ENCODE measurements at regions not wholly inside any gene's neighbourhood (a gene's known extent, or its start where the extent isn't known, plus 50 kb on each side); places are given as distances from the start of the nearest gene placed in this dataset.
"Not testable (repeated sequence)": the region's sequence is repeated elsewhere in the genome, so short reads cannot be mapped to it uniquely, and the experiment has no call there.

DNA sequence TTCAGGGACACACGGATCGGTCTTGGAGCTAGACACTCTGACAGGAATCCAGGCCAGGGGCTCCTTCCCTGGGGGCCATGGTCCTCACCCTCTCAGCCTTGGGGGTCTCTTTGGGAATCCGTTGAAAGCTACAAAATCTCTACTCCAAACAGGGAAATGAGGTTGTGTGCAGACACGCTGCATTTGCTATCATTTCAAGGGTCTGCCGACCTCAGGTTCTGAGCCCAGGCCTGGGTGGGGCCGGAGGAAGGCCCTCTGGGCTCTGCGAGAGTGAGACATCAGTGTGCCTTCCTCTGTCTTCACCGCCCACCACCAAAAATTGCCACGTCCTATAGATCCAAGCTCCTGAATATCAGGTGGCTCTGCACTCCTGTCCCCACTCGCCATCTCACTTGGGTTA, 74.4 kb upstream of the FGF3 start:
- Histone ChIP-seq H3K36me3 (ENCODE audit: control insufficient read depth, insufficient read depth, low read length) (no peaks in the 10 kb centered on the region), H3K9me3 (ENCODE audit: control insufficient read depth, insufficient read depth, low read length) (no peaks in the 10 kb centered on the region), H3K27me3 (ENCODE audit: control insufficient read depth, insufficient read depth, low read length) (peaks cover 11% of the 10 kb centered on the region), H3K27ac (ENCODE audit: low read depth, low read length) (no peak overlapping the region), H3K4me3 (ENCODE audit: low read depth, low read length) (no peak overlapping the region), H3K4me1 (ENCODE audit: control insufficient read depth, insufficient read depth, low read length) (peaks cover 48% of the 10 kb centered on the region)
- DNase-seq (ENCODE audit: low read depth in 4 of 6, low spot score in 6 of 6): no peak
- 84% methylated on average over 9 of the region's 10 CpGs for WGBS (ENCODE audit: insufficient coverage)

DNA sequence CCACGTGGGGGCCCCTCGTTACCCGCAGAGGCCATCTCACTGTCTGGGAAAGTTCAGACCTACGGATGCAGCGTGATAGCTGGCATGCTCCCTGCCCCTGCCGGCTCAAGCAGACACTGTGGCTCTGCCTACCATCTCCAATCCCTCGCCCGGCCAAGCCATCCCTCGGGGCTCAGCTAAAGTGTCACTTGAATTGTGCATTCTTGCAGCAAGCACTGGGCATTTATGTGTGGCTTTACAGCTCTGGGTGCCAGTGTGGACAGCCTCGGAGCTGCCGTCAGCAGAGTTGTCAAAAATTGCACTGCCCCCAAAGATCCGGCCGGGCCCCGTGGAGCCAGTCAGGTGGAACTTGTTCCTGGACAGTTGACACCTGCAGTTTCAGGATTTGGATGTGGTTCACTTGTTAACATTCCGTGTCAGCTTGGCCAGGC, 75.0 kb upstream of the FGF3 start:
- no peaks in the 10 kb centered on the region for H3K36me3 ChIP-seq (ENCODE audit: control insufficient read depth, insufficient read depth, low read length)
- DNase-seq (ENCODE audit: low read depth in 4 of 6, low spot score in 6 of 6): no peak
- 75% methylated on average over 15 of the region's 15 CpGs for whole genome bisulfite sequencing (ENCODE audit: insufficient coverage)
- peaks cover 46% of the 10 kb centered on the region for H3K4me1 ChIP-seq (ENCODE audit: control insufficient read depth, insufficient read depth, low read length)
- H3K27ac ChIP-seq (ENCODE audit: low read depth, low read length): no peak overlapping the region
- no peak overlapping the region for H3K4me3 ChIP-seq (ENCODE audit: low read depth, low read length)
- no peaks in the 10 kb centered on the region for H3K9me3 ChIP-seq (ENCODE audit: control insufficient read depth, insufficient read depth, low read length)
- peaks cover 10% of the 10 kb centered on the region for H3K27me3 ChIP-seq (ENCODE audit: control insufficient read depth, insufficient read depth, low read length)

- no peak overlapping the region for H3K27ac ChIP-seq (ENCODE audit: low read depth, low read length)
- H3K4me3 ChIP-seq (ENCODE audit: low read depth, low read length): no peak overlapping the region
- DNase-seq (ENCODE audit: low read depth in 4 of 6, low spot score in 6 of 6): no peak
- H3K9me3 ChIP-seq (ENCODE audit: control insufficient read depth, insufficient read depth, low read length): no peaks in the 10 kb centered on the region
- H3K4me1 ChIP-seq (ENCODE audit: control insufficient read depth, insufficient read depth, low read length): peaks cover 41% of the 10 kb centered on the region
- WGBS (ENCODE audit: insufficient coverage): 97% methylated on average over 3 of the region's 8 CpGs
- H3K27me3 ChIP-seq (ENCODE audit: control insufficient read depth, insufficient read depth, low read length): peaks cover 5% of the 10 kb centered on the region
- H3K36me3 ChIP-seq (ENCODE audit: control insufficient read depth, insufficient read depth, low read length): no peaks in the 10 kb centered on the region
Measured at GRCh38 chr11:69894648-69895047, 75.4 kb upstream of the FGF3 start.

DNA sequence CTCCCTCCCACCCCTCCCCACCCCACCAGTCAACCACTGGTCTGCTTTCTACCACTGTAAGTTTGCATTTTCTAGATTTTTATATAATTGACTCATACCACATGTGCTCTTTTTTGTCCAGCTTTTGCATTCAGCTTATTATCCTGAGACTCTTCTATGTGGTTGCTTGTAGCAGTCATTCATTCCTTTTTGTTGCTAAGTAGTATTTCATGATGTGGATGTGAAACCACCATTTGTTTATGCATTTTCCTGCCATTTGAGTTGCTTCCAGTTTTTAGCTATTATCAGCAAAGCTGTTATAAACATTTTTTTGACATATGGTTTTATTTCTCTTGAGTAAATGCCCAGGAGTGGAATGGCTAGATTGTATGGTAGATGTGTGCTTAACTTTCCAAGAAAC, 77.0 kb upstream of the FGF3 start:
- DNase-seq (ENCODE audit: low read depth in 4 of 6, low spot score in 6 of 6): no peak
- Histone ChIP-seq H3K27ac (ENCODE audit: low read depth, low read length) (no peak overlapping the region), H3K4me3 (ENCODE audit: low read depth, low read length) (no peak overlapping the region), H3K9me3 (ENCODE audit: control insufficient read depth, insufficient read depth, low read length) (no peaks in the 10 kb centered on the region), H3K36me3 (ENCODE audit: control insufficient read depth, insufficient read depth, low read length) (no peaks in the 10 kb centered on the region), H3K4me1 (ENCODE audit: control insufficient read depth, insufficient read depth, low read length) (peaks cover 28% of the 10 kb centered on the region), H3K27me3 (ENCODE audit: control insufficient read depth, insufficient read depth, low read length) (no peaks in the 10 kb centered on the region)

DNA sequence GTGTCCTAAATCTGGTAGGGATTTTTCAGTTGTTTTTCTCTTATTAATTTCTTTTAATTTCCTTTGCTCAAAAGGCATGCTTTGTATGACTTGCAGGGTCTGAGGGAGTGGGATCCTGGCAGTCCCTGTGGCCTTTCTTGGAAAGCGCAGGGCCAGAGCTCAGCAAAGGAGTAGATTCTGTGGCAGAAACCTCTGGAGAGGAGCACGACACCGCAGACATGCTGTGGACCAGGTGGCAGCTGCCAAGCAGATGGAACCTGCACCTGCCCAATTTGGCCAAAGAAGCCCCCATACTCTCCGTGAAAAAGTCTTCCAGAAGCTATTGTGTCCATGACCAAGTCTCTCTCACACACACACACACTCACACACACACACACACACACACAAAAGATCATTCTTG, 78.9 kb upstream of the FGF3 start:
- Histone ChIP-seq H3K4me1 (ENCODE audit: control insufficient read depth, insufficient read depth, low read length) (peaks cover 9% of the 10 kb centered on the region), H3K27ac (ENCODE audit: low read depth, low read length) (no peak overlapping the region), H3K36me3 (ENCODE audit: control insufficient read depth, insufficient read depth, low read length) (no peaks in the 10 kb centered on the region), H3K9me3 (ENCODE audit: control insufficient read depth, insufficient read depth, low read length) (no peaks in the 10 kb centered on the region), H3K27me3 (ENCODE audit: control insufficient read depth, insufficient read depth, low read length) (no peaks in the 10 kb centered on the region), H3K4me3 (ENCODE audit: low read depth, low read length) (no peak overlapping the region)
- WGBS (ENCODE audit: insufficient coverage): 72% methylated on average over 4 of the region's 4 CpGs
- no peak for DNase-seq (ENCODE audit: low read depth in 4 of 6, low spot score in 6 of 6)

DNA sequence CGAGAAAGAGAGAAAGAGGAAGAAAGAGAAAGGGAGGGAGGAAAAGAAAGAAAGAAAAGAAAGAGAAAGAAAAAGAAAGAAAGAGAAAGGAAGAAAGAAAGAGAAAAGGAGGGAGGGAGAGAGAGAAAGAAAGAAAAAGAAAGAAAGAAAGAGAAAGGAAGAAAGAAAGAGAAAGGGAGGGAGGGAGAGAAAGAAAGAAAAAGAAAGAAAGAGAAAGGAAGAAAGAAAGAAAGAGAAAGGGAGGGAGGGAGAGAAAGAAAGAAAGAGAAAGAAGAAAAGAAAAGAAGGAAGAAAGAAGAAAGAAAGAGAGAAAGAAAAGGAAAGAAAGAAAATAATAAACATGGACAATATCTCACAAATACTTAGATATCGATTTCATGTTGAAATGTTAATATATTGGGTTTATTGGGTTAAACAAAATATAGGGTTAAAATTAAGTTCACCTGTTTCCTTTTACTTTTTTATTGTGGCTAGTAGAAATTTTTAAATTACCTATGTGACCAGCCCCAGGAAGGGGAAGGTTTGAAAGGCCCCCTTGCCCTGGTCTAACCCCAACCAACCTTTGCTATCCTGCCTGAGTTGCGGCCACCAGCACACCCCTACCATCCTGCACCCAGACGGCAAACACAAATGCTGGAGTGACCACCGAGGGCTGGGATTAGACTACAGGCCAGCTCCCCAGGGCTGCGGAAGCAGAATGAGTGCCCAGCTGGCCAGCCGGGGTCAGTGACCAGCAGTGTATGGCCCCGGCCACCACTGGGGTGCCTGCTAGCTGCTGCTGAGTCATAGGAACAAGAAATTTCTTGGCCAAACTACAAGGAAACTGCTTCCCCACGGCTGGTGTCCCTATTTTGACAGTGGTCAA, 81.0 kb upstream of the FGF3 start:
- 62% methylated on average over 7 of the region's 9 CpGs for WGBS (ENCODE audit: insufficient coverage)
- Histone ChIP-seq H3K4me3 (ENCODE audit: low read depth, low read length) (no peak overlapping the region), H3K27me3 (ENCODE audit: control insufficient read depth, insufficient read depth, low read length) (no peaks in the 10 kb centered on the region), H3K27ac (ENCODE audit: low read depth, low read length) (no peak overlapping the region), H3K4me1 (ENCODE audit: control insufficient read depth, insufficient read depth, low read length) (no peaks in the 10 kb centered on the region), H3K36me3 (ENCODE audit: control insufficient read depth, insufficient read depth, low read length) (no peaks in the 10 kb centered on the region), H3K9me3 (ENCODE audit: control insufficient read depth, insufficient read depth, low read length) (no peaks in the 10 kb centered on the region)
- no peak for DNase-seq (ENCODE audit: low read depth in 4 of 6, low spot score in 6 of 6)

GRCh38 chr11:69900822-69901302, 81.6 kb upstream of the FGF3 start:
- not testable (repeated sequence) for H3K9me3 ChIP-seq (ENCODE audit: control insufficient read depth, insufficient read depth, low read length); H3K27me3 ChIP-seq (ENCODE audit: control insufficient read depth, insufficient read depth, low read length); H3K4me3 ChIP-seq (ENCODE audit: low read depth, low read length); H3K36me3 ChIP-seq (ENCODE audit: control insufficient read depth, insufficient read depth, low read length); DNase-seq (ENCODE audit: low read depth in 4 of 6, low spot score in 6 of 6); H3K27ac ChIP-seq (ENCODE audit: low read depth, low read length); H3K4me1 ChIP-seq (ENCODE audit: control insufficient read depth, insufficient read depth, low read length)
- 100% methylated on average over 2 of the region's 5 CpGs for WGBS (ENCODE audit: insufficient coverage)

- no peak overlapping the region for H3K27ac ChIP-seq (ENCODE audit: low read depth, low read length)
- H3K27me3 ChIP-seq (ENCODE audit: control insufficient read depth, insufficient read depth, low read length): no peaks in the 10 kb centered on the region
- H3K4me1 ChIP-seq (ENCODE audit: control insufficient read depth, insufficient read depth, low read length): no peaks in the 10 kb centered on the region
- WGBS (ENCODE audit: insufficient coverage): 95% methylated on average over 10 of the region's 12 CpGs
- no peaks in the 10 kb centered on the region for H3K36me3 ChIP-seq (ENCODE audit: control insufficient read depth, insufficient read depth, low read length)
- no peak overlapping the region for H3K4me3 ChIP-seq (ENCODE audit: low read depth, low read length)
- no peaks in the 10 kb centered on the region for H3K9me3 ChIP-seq (ENCODE audit: control insufficient read depth, insufficient read depth, low read length)
- no peak for DNase-seq (ENCODE audit: low read depth in 4 of 6, low spot score in 6 of 6)
Measured at GRCh38 chr11:69902337-69902736, 83.1 kb upstream of the FGF3 start.

DNA sequence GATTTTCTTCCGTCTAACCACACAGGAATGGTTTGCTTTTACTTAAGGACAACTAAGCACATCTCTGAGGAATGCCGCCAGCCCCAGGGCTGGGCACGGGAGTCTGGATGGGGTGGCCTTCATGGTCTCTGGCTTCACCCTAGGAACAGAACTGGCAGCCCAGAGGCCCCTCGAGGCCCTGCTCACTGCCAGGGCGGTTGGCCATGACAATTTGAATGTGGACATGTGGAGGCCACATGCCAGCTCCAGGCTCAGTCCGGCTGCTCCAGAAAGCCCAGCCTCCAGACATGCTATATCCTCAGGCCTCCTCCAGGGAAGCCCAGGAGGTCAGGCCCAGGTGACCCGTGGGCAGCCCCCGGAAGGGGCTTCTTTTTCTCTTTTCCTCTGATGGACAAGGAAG, 84.0 kb upstream of the FGF3 start:
- no peak overlapping the region for H3K4me3 ChIP-seq (ENCODE audit: low read depth, low read length)
- DNase-seq (ENCODE audit: low read depth in 4 of 6, low spot score in 6 of 6): no peak
- H3K36me3 ChIP-seq (ENCODE audit: control insufficient read depth, insufficient read depth, low read length): no peaks in the 10 kb centered on the region
- WGBS (ENCODE audit: insufficient coverage): 76% methylated on average over 5 of the region's 8 CpGs
- H3K4me1 ChIP-seq (ENCODE audit: control insufficient read depth, insufficient read depth, low read length): no peaks in the 10 kb centered on the region
- no peaks in the 10 kb centered on the region for H3K9me3 ChIP-seq (ENCODE audit: control insufficient read depth, insufficient read depth, low read length)
- peaks cover 2% of the 10 kb centered on the region for H3K27me3 ChIP-seq (ENCODE audit: control insufficient read depth, insufficient read depth, low read length)
- no peak overlapping the region for H3K27ac ChIP-seq (ENCODE audit: low read depth, low read length)

All from spinal cord (tissue), 9 donors.